ENCODE measurements at regions not wholly inside any gene's neighbourhood (a gene's known extent, or its start where the extent isn't known, plus 50 kb on each side); places are given as distances from the start of the nearest gene placed in this dataset.

DNA sequence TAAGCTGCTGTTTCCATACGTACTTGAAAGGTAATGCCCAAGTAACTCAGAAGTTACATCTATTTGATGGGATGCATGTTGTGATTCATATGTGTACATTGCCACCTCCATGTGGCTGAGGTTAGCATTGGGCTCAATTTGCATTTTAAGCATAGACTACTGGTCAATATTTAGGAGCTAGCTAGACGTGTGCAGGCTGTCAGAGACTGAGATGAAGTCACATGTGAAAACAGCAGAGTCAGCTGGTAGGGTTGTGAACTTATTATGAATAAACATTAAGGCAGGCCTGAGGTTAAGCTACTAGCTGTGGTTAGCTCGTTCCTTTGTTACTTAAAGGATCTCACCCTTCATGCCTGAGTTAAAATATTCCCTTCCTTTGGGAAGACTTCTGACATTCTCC lies 114.5 kb upstream of the MTNR1B start:
- Histone ChIP-seq H3K18ac (ENCODE audit: low read length) (no peak overlapping the region), H3K27ac (ENCODE audit: low read depth, low read length) (no peak overlapping the region), H2BK12ac (ENCODE audit: low read length) (no peak overlapping the region), H3K4ac (ENCODE audit: low read depth, low read length) (no peak overlapping the region), H3K4me2 (ENCODE audit: low read length) (no peak overlapping the region), H3K9me3 (ENCODE audit: insufficient read depth, low read depth, low read length) (no peaks in the 10 kb centered on the region), H2BK120ac (ENCODE audit: insufficient read depth, low read length, poor library complexity) (no peak overlapping the region), H2BK5ac (ENCODE audit: low read depth, low read length, poor library complexity) (no peak overlapping the region), H3K79me1 (ENCODE audit: low read length) (no peaks in the 10 kb centered on the region), H3K27me3 (ENCODE audit: insufficient read depth, low read length) (no peaks in the 10 kb centered on the region), H3K9ac (ENCODE audit: low read length) (no peak overlapping the region), H3K4me3 (ENCODE audit: low read depth, low read length) (no peak overlapping the region), H2AK5ac (ENCODE audit: low read length) (no peak overlapping the region), H4K8ac (ENCODE audit: low read depth, low read length) (no peak overlapping the region), H3K79me2 (ENCODE audit: control insufficient read depth, insufficient read depth, low read length, poor library complexity) (no peaks in the 10 kb centered on the region), H3K23ac (ENCODE audit: low read length) (no peak overlapping the region), H4K12ac (ENCODE audit: low read depth, low read length) (no peak overlapping the region), H3K4me1 (ENCODE audit: control insufficient read depth in 1 of 2, insufficient read depth in 2 of 2, low read length in 2 of 2) (no peaks in the 10 kb centered on the region), H2AFZ (ENCODE audit: insufficient read depth, low read length, poor library complexity) (no peak overlapping the region), H4K91ac (ENCODE audit: low read depth, low read length) (no peak overlapping the region), H3K36me3 (ENCODE audit: control insufficient read depth in 1 of 2, insufficient read depth in 2 of 2, low read length in 2 of 2) (no peaks in the 10 kb centered on the region), H3K14ac (ENCODE audit: low read length) (no peak overlapping the region)
- DNase-seq: no peak
- WGBS (ENCODE audit: extremely low coverage, insufficient coverage, insufficient read length): no CpG with 5 or more reads among the region's 3 CpGs

DNA sequence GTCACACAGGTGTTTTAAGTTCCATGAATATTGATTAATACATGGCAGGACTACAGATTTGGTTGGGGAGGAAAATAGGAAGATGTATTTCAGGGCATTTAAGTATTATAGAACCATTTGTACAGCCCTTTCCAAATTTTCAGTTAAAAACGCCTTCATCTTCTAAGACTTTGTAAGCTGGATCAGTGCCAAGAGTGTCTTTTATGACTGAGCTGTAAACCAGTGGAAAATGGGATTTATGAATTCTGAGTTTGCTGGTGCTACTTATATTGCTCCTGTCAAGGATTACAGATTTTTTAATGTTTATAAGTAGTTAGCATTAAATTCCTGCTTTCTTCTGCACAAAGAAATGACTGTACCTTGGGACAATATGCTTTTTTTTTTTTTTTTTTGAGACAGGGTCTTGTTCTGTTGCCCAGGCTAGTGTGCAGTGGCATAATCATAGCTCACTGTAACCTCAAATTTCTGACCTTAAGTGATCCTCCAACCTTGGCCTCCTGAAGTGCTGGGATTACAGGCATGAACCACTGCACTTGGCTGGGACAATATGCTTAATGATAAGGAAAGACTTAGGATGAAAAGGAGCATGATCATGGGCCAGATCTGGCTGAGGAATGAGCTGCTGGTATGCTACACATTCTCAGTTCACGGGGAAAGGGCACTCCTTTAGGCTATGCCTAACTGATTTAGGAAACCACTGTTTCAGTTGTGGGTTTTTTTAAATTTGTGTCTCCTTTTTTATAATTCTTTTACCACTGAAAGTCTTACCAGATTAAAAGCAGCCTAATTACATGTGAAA lies 113.6 kb upstream of the MTNR1B start:
- Histone ChIP-seq H3K9me3 (ENCODE audit: insufficient read depth, low read depth, low read length) (no peaks in the 10 kb centered on the region), H3K4me2 (ENCODE audit: low read length) (no peak overlapping the region), H3K4me1 (ENCODE audit: control insufficient read depth in 1 of 2, insufficient read depth in 2 of 2, low read length in 2 of 2) (no peaks in the 10 kb centered on the region), H4K8ac (ENCODE audit: low read depth, low read length) (no peak overlapping the region), H3K79me2 (ENCODE audit: control insufficient read depth, insufficient read depth, low read length, poor library complexity) (no peaks in the 10 kb centered on the region), H3K4me3 (ENCODE audit: low read depth, low read length) (no peak overlapping the region), H3K4ac (ENCODE audit: low read depth, low read length) (no peak overlapping the region), H3K27me3 (ENCODE audit: insufficient read depth, low read length) (no peaks in the 10 kb centered on the region), H3K79me1 (ENCODE audit: low read length) (no peaks in the 10 kb centered on the region), H2BK5ac (ENCODE audit: low read depth, low read length, poor library complexity) (no peak overlapping the region), H3K23ac (ENCODE audit: low read length) (no peak overlapping the region), H3K9ac (ENCODE audit: low read length) (no peak overlapping the region), H2AK5ac (ENCODE audit: low read length) (no peak overlapping the region), H3K18ac (ENCODE audit: low read length) (no peak overlapping the region), H3K14ac (ENCODE audit: low read length) (no peak overlapping the region), H2BK120ac (ENCODE audit: insufficient read depth, low read length, poor library complexity) (no peak overlapping the region), H4K12ac (ENCODE audit: low read depth, low read length) (no peak overlapping the region), H2BK12ac (ENCODE audit: low read length) (no peak overlapping the region), H3K36me3 (ENCODE audit: control insufficient read depth in 1 of 2, insufficient read depth in 2 of 2, low read length in 2 of 2) (no peaks in the 10 kb centered on the region), H4K91ac (ENCODE audit: low read depth, low read length) (no peak overlapping the region), H3K27ac (ENCODE audit: low read depth, low read length) (no peak overlapping the region), H2AFZ (ENCODE audit: insufficient read depth, low read length, poor library complexity) (no peak overlapping the region)
- peak; percentile 35 to 68 for DNase-seq
- WGBS (ENCODE audit: extremely low coverage, insufficient coverage, insufficient read length): no CpG with 5 or more reads among the region's 2 CpGs

DNA sequence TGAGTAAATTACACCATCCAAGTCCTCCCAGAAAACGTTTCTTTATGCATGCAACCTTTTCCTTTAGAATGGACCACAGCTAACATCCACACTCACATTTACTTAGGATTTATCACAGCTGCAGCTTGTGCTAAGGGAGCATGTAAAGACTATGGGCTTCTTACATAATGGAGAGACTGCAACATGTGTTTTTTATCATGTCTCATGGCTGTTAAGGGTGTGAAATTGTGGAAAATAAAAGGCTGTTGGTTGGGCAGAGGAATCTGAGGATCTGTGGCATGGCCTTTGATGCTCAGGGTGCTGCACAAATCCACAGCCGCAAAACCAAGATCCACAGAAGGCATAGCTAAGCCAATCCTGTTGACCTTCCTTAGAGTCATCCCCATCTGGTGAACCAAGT lies 112.0 kb upstream of the MTNR1B start:
- Histone ChIP-seq H3K4me2 (ENCODE audit: low read length) (no peak overlapping the region), H3K23ac (ENCODE audit: low read length) (no peak overlapping the region), H2BK120ac (ENCODE audit: insufficient read depth, low read length, poor library complexity) (no peak overlapping the region), H3K27ac (ENCODE audit: low read depth, low read length) (no peak overlapping the region), H2BK5ac (ENCODE audit: low read depth, low read length, poor library complexity) (no peak overlapping the region), H4K8ac (ENCODE audit: low read depth, low read length) (no peak overlapping the region), H2BK12ac (ENCODE audit: low read length) (no peak overlapping the region), H4K91ac (ENCODE audit: low read depth, low read length) (no peak overlapping the region), H2AFZ (ENCODE audit: insufficient read depth, low read length, poor library complexity) (no peak overlapping the region), H3K27me3 (ENCODE audit: insufficient read depth, low read length) (no peaks in the 10 kb centered on the region), H3K4me3 (ENCODE audit: low read depth, low read length) (no peak overlapping the region), H3K9ac (ENCODE audit: low read length) (no peak overlapping the region), H3K36me3 (ENCODE audit: control insufficient read depth in 1 of 2, insufficient read depth in 2 of 2, low read length in 2 of 2) (no peaks in the 10 kb centered on the region), H3K79me1 (ENCODE audit: low read length) (no peaks in the 10 kb centered on the region), H3K79me2 (ENCODE audit: control insufficient read depth, insufficient read depth, low read length, poor library complexity) (no peaks in the 10 kb centered on the region), H3K14ac (ENCODE audit: low read length) (no peak overlapping the region), H3K4ac (ENCODE audit: low read depth, low read length) (no peak overlapping the region), H3K18ac (ENCODE audit: low read length) (no peak overlapping the region), H3K4me1 (ENCODE audit: control insufficient read depth in 1 of 2, insufficient read depth in 2 of 2, low read length in 2 of 2) (no peaks in the 10 kb centered on the region), H2AK5ac (ENCODE audit: low read length) (no peak overlapping the region), H4K12ac (ENCODE audit: low read depth, low read length) (no peak overlapping the region), H3K9me3 (ENCODE audit: insufficient read depth, low read depth, low read length) (no peaks in the 10 kb centered on the region)
- DNase-seq: no peak
- WGBS (ENCODE audit: extremely low coverage, insufficient coverage, insufficient read length): no CpG with 5 or more reads among the region's 2 CpGs

DNA sequence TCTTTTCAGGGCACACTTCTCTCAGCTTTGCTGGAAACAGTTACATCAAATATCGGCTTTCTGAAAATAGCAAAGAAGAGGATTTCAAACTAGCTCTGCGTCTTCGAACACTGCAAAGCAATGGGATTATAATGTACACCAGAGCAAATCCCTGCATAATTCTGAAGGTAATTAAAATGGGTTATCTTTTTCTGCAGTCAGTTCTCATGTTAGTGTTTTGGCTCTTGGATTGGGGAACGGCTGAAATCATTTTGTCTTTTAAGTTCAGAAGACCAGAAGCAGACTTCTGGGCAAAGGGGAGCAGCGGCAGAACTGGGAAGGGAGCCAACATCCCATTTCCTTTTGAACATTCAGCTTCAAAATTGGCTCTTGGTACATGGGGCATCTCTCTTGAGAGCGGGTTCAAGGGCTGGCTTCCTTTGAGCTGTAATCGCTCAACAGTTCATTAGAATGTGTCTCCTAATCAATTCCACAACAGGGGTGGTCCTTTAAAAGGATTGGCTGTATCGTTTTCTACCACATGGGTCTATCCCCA lies 110.2 kb upstream of the MTNR1B start:
- Histone ChIP-seq H3K9me3 (ENCODE audit: insufficient read depth, low read depth, low read length) (no peaks in the 10 kb centered on the region), H3K18ac (ENCODE audit: low read length) (no peak overlapping the region), H4K8ac (ENCODE audit: low read depth, low read length) (no peak overlapping the region), H2BK12ac (ENCODE audit: low read length) (no peak overlapping the region), H3K4me1 (ENCODE audit: control insufficient read depth in 1 of 2, insufficient read depth in 2 of 2, low read length in 2 of 2) (no peaks in the 10 kb centered on the region), H2BK5ac (ENCODE audit: low read depth, low read length, poor library complexity) (no peak overlapping the region), H3K36me3 (ENCODE audit: control insufficient read depth in 1 of 2, insufficient read depth in 2 of 2, low read length in 2 of 2) (no peaks in the 10 kb centered on the region), H2AK5ac (ENCODE audit: low read length) (no peak overlapping the region), H2AFZ (ENCODE audit: insufficient read depth, low read length, poor library complexity) (no peak overlapping the region), H3K4me3 (ENCODE audit: low read depth, low read length) (no peak overlapping the region), H3K4me2 (ENCODE audit: low read length) (no peak overlapping the region), H3K27ac (ENCODE audit: low read depth, low read length) (no peak overlapping the region), H3K23ac (ENCODE audit: low read length) (no peak overlapping the region), H3K9ac (ENCODE audit: low read length) (no peak overlapping the region), H2BK120ac (ENCODE audit: insufficient read depth, low read length, poor library complexity) (no peak overlapping the region), H4K91ac (ENCODE audit: low read depth, low read length) (no peak overlapping the region), H3K79me1 (ENCODE audit: low read length) (no peaks in the 10 kb centered on the region), H3K79me2 (ENCODE audit: control insufficient read depth, insufficient read depth, low read length, poor library complexity) (no peaks in the 10 kb centered on the region), H3K27me3 (ENCODE audit: insufficient read depth, low read length) (no peaks in the 10 kb centered on the region), H3K14ac (ENCODE audit: low read length) (no peak overlapping the region), H4K12ac (ENCODE audit: low read depth, low read length) (no peak overlapping the region), H3K4ac (ENCODE audit: low read depth, low read length) (no peak overlapping the region)
- no CpG with 5 or more reads among the region's 8 CpGs for WGBS (ENCODE audit: extremely low coverage, insufficient coverage, insufficient read length)
- DNase-seq: no peak

Data from trophoblast cell (in vitro differentiated cells and primary cell).